ENCODE measurements at regions not wholly inside any gene's neighbourhood (a gene's known extent, or its start where the extent isn't known, plus 50 kb on each side); places are given as distances from the start of the nearest gene placed in this dataset.

- peak in 4 of 7 experiments; percentile 24 to 43 (median 29) for TF ChIP-seq CTCF (IDR thresholded peaks at IDR 0.05)
- TF ChIP-seq POLR2A (IDR thresholded peaks at IDR 0.05): no peak
- TF ChIP-seq EP300 (IDR thresholded peaks at IDR 0.05): no peak
Measured at GRCh38 chr14:40417777-40418401, 985.7 kb upstream of the FBXO33 start.

All from stomach (tissue), 4 donors.